K562 (cell line): ENCODE measurements at regions not wholly inside any gene's neighbourhood (a gene's known extent, or its start where the extent isn't known, plus 50 kb on each side); places are given as distances from the start of the nearest gene placed in this dataset.

Experiments used
- BMI1 ChIP-seq: fragments of 150-350 bp; IDR thresholded peaks from 2 replicates; pipeline ENCODE4 v1.6.1; 2014; ENCODE audit warnings: low read length
- ZBTB11 ChIP-seq, 3 experiments: fragments of 200-800 bp in 1 of 3; fragments of 250-450 bp in 1 of 3; fragments of 450-650 bp in 1 of 3; sonication (Bioruptor Pico) in 1 of 3; sonication (Bioruptor generic) in 1 of 3; formaldehyde crosslinking in 1 of 3; IDR thresholded peaks; 2 replicates each; pipeline versions ENCODE4 v1.6.1 to v1.8.0; 2016 to 2022; ENCODE audit warnings: mild to moderate bottlenecking in 2 of 3, missing genetic modification characterization in 2 of 3, missing compliant biosample characterization in 1 of 3, moderate library complexity in 1 of 3
- ZBTB5 ChIP-seq: fragments of 450-650 bp; IDR thresholded peaks from 2 replicates; pipeline ENCODE4 v1.6.1; 2017; ENCODE audit warnings: antibody characterized with exemption
- ZNF263 ChIP-seq: sonication (generic); formaldehyde crosslinking; IDR thresholded peaks from 2 replicates; pipeline ENCODE4 v1.8.0; 2022; ENCODE audit warnings: mild to moderate bottlenecking, missing genetic modification reagents, borderline replicate concordance

- TF ChIP-seq ZBTB11 (CRISPR knock-in tag; IDR thresholded peaks at IDR 0.05) (no peak), ZNF263 (CRISPR knock-in tag) (no peak), BMI1 (no peak), ZBTB5 (no peak)
- TF ChIP-seq, all 486 proteins: peak for 0
Measured at GRCh38 chr6:145562771-145563615, 172.3 kb downstream of the EPM2A start (continued).
